ENCODE measurements at regions not wholly inside any gene's neighbourhood (a gene's known extent, or its start where the extent isn't known, plus 50 kb on each side); places are given as distances from the start of the nearest gene placed in this dataset.

- DNase-seq (ENCODE audit: low spot score), result no peak
These were observed 65.0 kb downstream of the NOL4 start for GRCh38 chr18:34159691-34160185.

GRCh38 chr18:34158881-34159690, 65.6 kb downstream of the NOL4 start:
- DNase-seq (ENCODE audit: low spot score), result peak; percentile 76

- no peak for DNase-seq (ENCODE audit: low spot score)
These were observed 71.0 kb downstream of the NOL4 start for GRCh38 chr18:34153711-34154110.

- no peak for DNase-seq (ENCODE audit: low spot score)
These were observed 93.7 kb downstream of the NOL4 start for GRCh38 chr18:34131006-34131405.

- no peak for DNase-seq (ENCODE audit: low spot score)
These were observed 96.3 kb downstream of the NOL4 start for GRCh38 chr18:34128436-34128835.

GRCh38 chr18:34126121-34126520, 98.6 kb downstream of the NOL4 start:
- DNase-seq (ENCODE audit: low spot score), result no peak

GRCh38 chr18:34122724-34123334, 101.9 kb downstream of the NOL4 start:
- DNase-seq (ENCODE audit: low spot score), result peak; percentile 53

GRCh38 chr18:34121200-34121721, 103.5 kb downstream of the NOL4 start:
- no peak for DNase-seq (ENCODE audit: low spot score)

GRCh38 chr18:34120294-34120693, 104.4 kb downstream of the NOL4 start:
- DNase-seq (ENCODE audit: low spot score), result no peak

- peak; percentile 17 for DNase-seq (ENCODE audit: low spot score)
These were observed 107.4 kb downstream of the NOL4 start for GRCh38 chr18:34117319-34117718.

GRCh38 chr18:34115409-34116081, 109.2 kb downstream of the NOL4 start:
- no peak for DNase-seq (ENCODE audit: low spot score)

GRCh38 chr18:34114996-34115395, 109.7 kb downstream of the NOL4 start:
- no peak for DNase-seq (ENCODE audit: low spot score)

GRCh38 chr18:34108206-34108605, 116.5 kb downstream of the NOL4 start:
- DNase-seq (ENCODE audit: low spot score), result no peak

- no peak for DNase-seq (ENCODE audit: low spot score)
These were observed 126.6 kb downstream of the NOL4 start for GRCh38 chr18:34098109-34098508.

- no peak for DNase-seq (ENCODE audit: low spot score)
These were observed 127.4 kb downstream of the NOL4 start for GRCh38 chr18:34097312-34097711.

GRCh38 chr18:34094148-34094547, 130.6 kb downstream of the NOL4 start:
- DNase-seq (ENCODE audit: low spot score), result no peak

GRCh38 chr18:34092796-34093195, 131.9 kb downstream of the NOL4 start:
- DNase-seq (ENCODE audit: low spot score), result no peak

- no peak for DNase-seq (ENCODE audit: low spot score)
These were observed 138.3 kb downstream of the NOL4 start for GRCh38 chr18:34086370-34086769.

- no peak for DNase-seq (ENCODE audit: low spot score)
These were observed 139.5 kb downstream of the NOL4 start for GRCh38 chr18:34085140-34085739.

GRCh38 chr18:34084635-34085034, 140.1 kb downstream of the NOL4 start:
- DNase-seq (ENCODE audit: low spot score), result no peak

GRCh38 chr18:34083910-34084535, 140.7 kb downstream of the NOL4 start:
- no peak for DNase-seq (ENCODE audit: low spot score)

GRCh38 chr18:34077599-34077998, 147.1 kb downstream of the NOL4 start:
- no peak for DNase-seq (ENCODE audit: low spot score)

Measured in iPS-NIHi11 (cell line).